ENCODE measurements at regions not wholly inside any gene's neighbourhood (a gene's known extent, or its start where the extent isn't known, plus 50 kb on each side); places are given as distances from the start of the nearest gene placed in this dataset.

DNA sequence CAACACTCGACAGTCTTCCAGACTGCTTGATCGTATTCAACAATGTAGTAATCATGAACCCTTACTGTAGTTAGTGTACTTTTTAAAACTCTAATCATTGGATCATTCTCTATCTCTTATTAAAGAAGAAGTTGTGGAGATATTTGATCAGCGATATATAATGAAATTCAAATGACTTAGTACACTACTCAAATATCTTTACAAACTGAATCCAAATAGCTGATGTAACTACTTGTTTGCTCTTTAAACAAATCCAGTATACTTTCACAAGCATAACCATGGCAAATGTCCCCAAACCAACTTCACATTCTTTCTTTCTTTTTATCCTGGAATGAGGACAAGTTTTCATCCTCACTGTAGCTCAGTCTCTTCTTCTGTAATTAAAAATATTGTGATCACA, 1569.9 kb upstream of the ADGRL3 start:
- TF ChIP-seq, protein P1, sequence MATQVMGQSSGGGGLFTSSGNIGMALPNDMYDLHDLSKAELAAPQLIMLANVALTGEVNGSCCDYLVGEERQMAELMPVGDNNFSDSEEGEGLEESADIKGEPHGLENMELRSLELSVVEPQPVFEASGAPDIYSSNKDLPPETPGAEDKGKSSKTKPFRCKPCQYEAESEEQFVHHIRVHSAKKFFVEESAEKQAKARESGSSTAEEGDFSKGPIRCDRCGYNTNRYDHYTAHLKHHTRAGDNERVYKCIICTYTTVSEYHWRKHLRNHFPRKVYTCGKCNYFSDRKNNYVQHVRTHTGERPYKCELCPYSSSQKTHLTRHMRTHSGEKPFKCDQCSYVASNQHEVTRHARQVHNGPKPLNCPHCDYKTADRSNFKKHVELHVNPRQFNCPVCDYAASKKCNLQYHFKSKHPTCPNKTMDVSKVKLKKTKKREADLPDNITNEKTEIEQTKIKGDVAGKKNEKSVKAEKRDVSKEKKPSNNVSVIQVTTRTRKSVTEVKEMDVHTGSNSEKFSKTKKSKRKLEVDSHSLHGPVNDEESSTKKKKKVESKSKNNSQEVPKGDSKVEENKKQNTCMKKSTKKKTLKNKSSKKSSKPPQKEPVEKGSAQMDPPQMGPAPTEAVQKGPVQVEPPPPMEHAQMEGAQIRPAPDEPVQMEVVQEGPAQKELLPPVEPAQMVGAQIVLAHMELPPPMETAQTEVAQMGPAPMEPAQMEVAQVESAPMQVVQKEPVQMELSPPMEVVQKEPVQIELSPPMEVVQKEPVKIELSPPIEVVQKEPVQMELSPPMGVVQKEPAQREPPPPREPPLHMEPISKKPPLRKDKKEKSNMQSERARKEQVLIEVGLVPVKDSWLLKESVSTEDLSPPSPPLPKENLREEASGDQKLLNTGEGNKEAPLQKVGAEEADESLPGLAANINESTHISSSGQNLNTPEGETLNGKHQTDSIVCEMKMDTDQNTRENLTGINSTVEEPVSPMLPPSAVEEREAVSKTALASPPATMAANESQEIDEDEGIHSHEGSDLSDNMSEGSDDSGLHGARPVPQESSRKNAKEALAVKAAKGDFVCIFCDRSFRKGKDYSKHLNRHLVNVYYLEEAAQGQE (IDR thresholded peaks at IDR 0.05; ENCODE audit: insufficient read depth in 1 of 2, low read depth in 2 of 2, low read length in 2 of 2): no peak
- TF ChIP-seq TAF1 (IDR thresholded peaks at IDR 0.05; ENCODE audit: borderline replicate concordance, insufficient read depth, low read length) (no peak), SIN3A (IDR thresholded peaks at IDR 0.05; ENCODE audit: borderline replicate concordance, insufficient read depth, low read length) (no peak)

Measured in PFSK-1 (cell line).